ENCODE measurements at regions not wholly inside any gene's neighbourhood (a gene's known extent, or its start where the extent isn't known, plus 50 kb on each side); places are given as distances from the start of the nearest gene placed in this dataset.
"Not testable (repeated sequence)": the region's sequence is repeated elsewhere in the genome, so short reads cannot be mapped to it uniquely, and the experiment has no call there.

DNA sequence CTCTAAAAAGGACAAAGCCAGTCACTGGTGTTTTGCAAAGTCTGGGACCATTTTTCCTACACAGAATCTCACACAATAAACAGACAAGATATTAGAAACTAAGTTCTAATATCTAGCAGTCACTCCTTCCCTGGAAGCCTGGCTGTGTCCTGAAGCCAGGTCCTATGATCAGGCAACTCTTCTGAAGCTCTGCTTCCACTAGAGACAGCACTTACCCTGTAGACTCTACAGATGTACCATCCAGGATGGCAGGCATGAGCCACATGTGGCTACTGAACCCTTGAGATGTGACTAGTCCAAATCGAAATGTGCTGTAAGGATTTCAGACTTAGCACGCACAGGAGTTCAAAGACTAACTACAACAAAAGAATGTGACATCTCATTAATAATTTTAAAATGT is 110.3 kb upstream of the NBPF9 start:
- not testable (repeated sequence) for DNase-seq (ENCODE audit: extremely low read depth, insufficient read length); H3K27me3 ChIP-seq (replicated peaks; ENCODE audit: control insufficient read depth, insufficient read depth, low read length); H3K4me3 ChIP-seq (replicated peaks; ENCODE audit: low read depth, low read length); H3K36me3 ChIP-seq (ENCODE audit: control insufficient read depth, insufficient read depth, low read length)

DNA sequence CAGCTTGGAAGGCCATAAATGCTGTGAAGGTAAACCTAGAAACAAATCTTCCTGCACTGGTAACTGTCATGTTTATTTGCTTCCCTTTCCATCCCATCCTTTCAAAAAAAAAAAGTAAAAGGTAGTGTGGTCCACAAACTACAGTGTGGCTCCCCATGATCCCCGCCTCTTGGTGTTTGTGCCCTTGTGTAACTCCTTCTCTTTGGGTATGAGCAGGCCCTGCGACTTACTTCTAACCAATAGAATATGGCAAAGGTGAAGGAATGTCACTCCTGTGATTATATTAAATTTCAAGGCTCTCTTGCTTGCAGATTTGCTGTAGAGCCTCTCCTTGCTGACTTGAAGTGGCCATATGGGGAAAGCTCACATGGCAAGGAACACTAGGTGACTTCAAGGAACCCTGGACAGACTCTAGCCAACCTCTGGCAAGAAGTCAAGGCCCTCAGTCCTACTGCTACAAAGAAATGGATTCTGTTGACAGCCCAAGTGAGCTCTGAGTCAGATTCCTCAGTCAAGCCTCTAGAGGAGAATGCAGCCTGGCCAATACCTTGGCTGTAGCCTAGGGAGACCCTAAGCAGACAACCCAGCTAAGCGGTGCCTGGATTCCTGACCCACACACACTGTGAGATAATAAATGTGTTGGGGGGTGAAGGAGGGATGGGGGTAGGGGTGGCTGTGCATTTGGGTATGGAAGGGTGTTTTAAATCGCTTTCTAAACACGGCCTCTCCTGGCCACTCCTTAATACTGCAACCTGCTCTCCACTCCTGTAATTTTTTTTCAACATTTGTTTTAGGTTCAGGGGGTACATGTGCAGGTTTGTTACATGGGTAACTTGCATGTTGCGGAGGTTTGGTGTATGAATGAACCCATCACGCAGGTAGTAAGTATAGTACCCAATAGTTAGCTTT is 115.0 kb upstream of the NBPF9 start:
- not testable (repeated sequence) for H3K36me3 ChIP-seq (ENCODE audit: control insufficient read depth, insufficient read depth, low read length); H3K4me3 ChIP-seq (replicated peaks; ENCODE audit: low read depth, low read length); DNase-seq (ENCODE audit: extremely low read depth, insufficient read length); H3K27me3 ChIP-seq (replicated peaks; ENCODE audit: control insufficient read depth, insufficient read depth, low read length)

DNA sequence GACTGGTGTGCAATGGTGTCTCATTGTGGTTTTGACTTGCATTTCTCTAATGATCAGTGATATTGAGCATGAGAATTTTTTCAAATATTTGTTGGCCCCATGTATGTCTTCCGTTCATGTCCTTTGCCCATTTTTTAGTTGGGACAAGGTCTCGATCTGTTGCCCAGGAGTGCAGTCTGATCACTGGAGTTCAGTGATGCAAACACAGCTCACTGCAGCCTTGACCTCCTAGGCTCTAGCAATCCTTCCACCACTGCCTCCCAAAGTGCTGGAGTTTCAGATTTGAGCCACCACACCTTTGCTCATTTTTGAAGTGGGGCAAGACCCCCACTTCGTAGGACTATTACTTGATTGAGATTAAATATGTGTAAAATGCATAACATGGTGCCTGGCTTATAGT is 116.2 kb upstream of the NBPF9 start:
- not testable (repeated sequence) for H3K27me3 ChIP-seq (replicated peaks; ENCODE audit: control insufficient read depth, insufficient read depth, low read length); H3K4me3 ChIP-seq (replicated peaks; ENCODE audit: low read depth, low read length); H3K36me3 ChIP-seq (ENCODE audit: control insufficient read depth, insufficient read depth, low read length); DNase-seq (ENCODE audit: extremely low read depth, insufficient read length)

DNA sequence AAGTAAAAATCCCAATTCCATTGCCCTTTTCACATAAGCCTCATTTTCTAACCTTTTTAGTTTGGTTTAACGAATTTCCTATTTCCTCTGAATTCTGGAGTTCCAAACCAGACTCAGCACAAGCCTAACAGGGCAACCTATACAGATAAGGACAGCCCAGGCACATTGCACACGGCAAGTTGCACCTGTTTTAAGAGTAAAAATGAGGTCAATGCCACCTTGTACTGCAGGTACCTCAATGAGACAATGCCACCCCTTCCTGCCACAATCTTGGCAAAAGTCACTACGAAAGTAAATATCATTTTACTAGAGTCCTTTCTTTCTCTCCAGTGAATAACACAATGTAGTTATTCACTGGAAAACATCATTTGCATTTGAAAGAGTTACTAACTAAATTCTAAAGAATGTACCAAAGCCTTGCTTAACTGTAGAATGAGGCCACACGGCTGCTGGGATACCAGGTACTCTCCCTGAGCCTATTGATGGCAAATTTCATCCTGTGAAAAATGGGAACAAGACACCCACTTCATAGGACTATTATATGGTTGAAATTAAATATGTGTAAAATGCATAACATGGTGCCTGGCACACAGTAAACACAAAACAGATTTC is 117.2 kb upstream of the NBPF9 start:
- not testable (repeated sequence) for DNase-seq (ENCODE audit: extremely low read depth, insufficient read length); H3K36me3 ChIP-seq (ENCODE audit: control insufficient read depth, insufficient read depth, low read length); H3K27me3 ChIP-seq (replicated peaks; ENCODE audit: control insufficient read depth, insufficient read depth, low read length); H3K4me3 ChIP-seq (replicated peaks; ENCODE audit: low read depth, low read length)

DNA sequence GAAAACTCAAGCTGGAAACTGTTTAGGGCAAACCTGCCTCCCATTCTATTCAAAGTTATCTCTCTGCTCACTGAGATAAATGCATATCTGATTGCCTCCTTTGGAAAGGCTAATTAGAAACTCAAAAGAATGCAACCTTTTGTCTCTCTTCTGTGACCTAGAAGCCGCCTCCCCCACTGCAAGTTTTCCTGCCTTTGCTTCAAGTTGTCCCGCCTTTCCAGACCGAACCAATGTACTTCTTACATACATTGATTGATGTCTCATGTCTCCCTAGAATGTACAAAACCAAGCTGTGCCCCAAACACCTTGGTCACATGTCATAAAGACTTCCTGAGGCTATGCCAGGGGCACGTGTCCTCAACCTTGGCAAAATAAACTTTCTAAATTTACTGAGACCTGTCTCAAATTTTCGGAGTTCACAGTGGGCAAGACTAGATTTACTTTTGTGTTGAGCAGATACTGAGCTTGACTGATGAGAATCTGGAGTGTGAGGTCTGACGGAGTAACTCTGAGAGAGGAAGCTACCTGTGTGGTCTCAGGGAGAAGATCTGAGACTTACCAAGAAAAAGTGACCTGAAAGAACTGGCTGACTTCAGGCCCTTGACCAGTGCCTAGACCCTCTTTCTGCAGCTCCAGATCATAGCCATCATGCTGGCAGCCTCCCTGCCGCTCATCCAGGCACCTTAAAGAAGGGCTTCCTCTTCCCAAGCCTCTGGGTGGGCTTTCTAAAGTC is 124.7 kb upstream of the NBPF9 start:
- DNase-seq (ENCODE audit: extremely low read depth, insufficient read length) = not testable (repeated sequence)

DNA sequence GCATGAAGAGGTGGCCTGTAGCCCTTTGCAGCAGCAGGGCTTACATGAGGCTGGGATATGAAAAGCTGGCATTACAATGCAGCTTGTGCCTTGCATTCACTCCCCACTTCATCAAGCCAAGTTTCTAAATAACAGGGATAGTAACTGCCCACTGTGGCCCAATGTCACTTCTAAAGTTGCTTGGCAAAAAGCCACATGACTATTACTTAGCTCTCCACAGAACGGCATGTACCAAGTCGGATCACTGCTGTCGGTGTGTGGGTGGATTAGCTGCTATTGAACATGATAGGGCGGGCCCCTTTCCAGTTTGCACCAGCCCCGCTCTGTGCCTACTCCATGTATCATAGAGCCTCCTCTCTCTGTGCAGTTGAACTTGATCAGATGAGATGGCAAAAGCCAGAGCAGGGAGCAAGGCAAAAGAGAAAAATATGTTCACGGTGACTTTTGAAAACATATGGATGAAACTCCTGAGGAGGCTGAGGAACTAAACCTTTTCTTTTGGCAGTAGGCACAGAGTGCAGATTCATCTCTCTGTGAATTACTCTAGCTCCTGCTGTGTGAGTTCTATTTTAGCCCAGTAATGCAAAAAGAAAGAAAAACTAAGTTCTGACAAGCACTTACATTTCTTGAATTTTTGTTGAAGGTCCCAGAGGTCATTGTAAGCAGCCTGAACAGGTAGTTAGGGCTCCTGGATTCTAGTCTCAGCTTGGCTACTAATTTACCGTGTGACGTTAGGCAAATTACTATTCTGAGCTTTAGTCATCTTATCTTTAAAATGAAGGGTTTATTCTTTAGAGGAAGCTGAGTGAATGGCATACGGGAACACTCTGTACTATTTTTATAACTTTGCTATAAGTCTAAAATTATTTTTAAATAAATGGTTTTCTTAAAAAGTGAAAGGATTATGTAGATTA is 125.6 kb upstream of the NBPF9 start:
- H3K36me3 ChIP-seq (ENCODE audit: control insufficient read depth, insufficient read depth, low read length); H3K27me3 ChIP-seq (replicated peaks; ENCODE audit: control insufficient read depth, insufficient read depth, low read length); H3K4me3 ChIP-seq (replicated peaks; ENCODE audit: low read depth, low read length); DNase-seq (ENCODE audit: extremely low read depth, insufficient read length): not testable (repeated sequence)

More for the DNA sequence above, 124.7 kb upstream of the NBPF9 start:
- not testable (repeated sequence) for H3K36me3 ChIP-seq (ENCODE audit: control insufficient read depth, insufficient read depth, low read length); H3K4me3 ChIP-seq (replicated peaks; ENCODE audit: low read depth, low read length); H3K27me3 ChIP-seq (replicated peaks; ENCODE audit: control insufficient read depth, insufficient read depth, low read length)

DNA sequence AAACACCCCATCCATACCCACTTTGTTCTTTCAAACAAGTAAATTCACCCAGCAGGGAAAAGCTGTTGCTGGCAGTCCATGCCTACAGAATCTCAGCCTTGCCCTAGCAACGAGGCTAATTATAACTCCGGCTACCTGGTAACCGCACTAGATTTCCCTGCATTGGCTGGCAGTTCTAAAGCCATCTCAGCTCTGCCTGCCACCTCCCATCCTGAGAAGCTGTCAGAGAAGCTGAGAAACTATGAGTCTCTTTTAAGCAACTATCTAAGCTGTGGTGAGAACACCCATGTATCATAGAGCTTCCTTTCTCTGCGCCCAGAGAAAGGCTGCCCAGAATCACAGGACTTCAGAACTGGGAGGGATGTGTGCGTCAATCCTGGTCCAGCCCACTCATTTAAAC is 126.5 kb upstream of the NBPF9 start:
- not testable (repeated sequence) for H3K27me3 ChIP-seq (replicated peaks; ENCODE audit: control insufficient read depth, insufficient read depth, low read length); DNase-seq (ENCODE audit: extremely low read depth, insufficient read length); H3K4me3 ChIP-seq (replicated peaks; ENCODE audit: low read depth, low read length); H3K36me3 ChIP-seq (ENCODE audit: control insufficient read depth, insufficient read depth, low read length)

DNA sequence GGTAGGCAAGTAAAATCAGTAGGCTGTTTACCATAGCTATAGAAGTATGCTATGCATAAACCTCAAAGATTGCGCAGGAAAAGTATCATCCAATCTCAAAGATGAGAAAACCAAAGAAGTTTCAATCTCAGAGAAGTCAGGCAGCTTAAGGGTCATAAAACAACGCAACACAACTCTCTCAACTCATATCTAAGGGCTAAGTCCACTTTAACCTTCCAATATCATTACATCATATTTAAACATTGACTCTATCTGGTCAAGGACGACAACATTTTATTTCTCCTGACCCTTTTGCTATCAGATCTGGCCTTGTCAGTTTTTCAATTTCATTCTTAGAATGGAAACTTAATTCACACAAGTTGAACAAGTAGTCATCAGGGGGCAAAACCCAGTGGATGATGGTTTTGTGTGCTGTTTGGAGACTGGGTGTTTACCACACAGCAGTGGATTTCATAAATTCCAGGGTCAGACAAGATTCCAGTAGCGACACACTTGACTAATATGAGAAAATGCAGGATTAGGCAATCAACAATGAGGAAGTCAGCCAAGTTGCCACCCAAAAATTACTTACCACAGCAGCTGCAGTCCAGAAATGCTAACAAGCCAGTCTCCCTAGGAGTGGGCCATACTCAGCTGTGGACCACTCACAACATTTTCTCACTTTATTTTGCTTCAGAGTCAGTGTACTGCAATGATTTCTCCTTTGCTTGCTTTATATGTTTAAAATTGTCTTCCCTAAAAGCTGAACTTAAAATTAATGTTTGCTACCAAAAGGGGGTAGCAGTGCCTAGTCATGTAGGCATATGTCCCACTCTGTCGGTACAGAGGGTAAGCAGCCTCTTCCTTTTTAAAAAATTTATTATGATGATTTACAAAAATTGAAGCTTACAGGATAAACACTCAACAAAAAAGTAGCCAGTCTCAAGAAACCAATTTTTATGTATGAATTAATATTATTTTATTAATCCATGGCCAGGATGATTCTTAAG is 131.9 kb upstream of the NBPF9 start:
- H3K36me3 ChIP-seq (ENCODE audit: control insufficient read depth, insufficient read depth, low read length); H3K27me3 ChIP-seq (replicated peaks; ENCODE audit: control insufficient read depth, insufficient read depth, low read length); H3K4me3 ChIP-seq (replicated peaks; ENCODE audit: low read depth, low read length); DNase-seq (ENCODE audit: extremely low read depth, insufficient read length): not testable (repeated sequence)

DNA sequence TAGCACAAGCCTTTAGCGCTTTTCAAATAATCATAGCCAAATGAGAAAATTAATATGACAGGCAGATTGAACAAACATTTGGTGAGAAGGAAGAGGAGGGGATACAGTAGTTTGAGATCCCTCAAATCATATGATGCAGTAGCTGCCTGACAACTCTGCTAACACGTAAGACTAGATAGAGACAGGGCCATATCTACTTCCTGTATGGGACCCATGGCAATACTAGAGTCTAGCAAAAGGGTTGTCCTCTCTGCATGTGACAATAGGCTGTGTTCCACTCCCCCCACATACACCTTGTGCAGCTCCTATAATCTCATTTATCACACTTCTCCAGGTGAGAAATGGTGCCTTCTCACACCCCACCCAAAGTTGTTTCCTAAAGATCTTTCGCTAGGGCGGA is 134.2 kb upstream of the NBPF9 start:
- not testable (repeated sequence) for DNase-seq (ENCODE audit: extremely low read depth, insufficient read length); H3K36me3 ChIP-seq (ENCODE audit: control insufficient read depth, insufficient read depth, low read length); H3K27me3 ChIP-seq (replicated peaks; ENCODE audit: control insufficient read depth, insufficient read depth, low read length); H3K4me3 ChIP-seq (replicated peaks; ENCODE audit: low read depth, low read length)

DNA sequence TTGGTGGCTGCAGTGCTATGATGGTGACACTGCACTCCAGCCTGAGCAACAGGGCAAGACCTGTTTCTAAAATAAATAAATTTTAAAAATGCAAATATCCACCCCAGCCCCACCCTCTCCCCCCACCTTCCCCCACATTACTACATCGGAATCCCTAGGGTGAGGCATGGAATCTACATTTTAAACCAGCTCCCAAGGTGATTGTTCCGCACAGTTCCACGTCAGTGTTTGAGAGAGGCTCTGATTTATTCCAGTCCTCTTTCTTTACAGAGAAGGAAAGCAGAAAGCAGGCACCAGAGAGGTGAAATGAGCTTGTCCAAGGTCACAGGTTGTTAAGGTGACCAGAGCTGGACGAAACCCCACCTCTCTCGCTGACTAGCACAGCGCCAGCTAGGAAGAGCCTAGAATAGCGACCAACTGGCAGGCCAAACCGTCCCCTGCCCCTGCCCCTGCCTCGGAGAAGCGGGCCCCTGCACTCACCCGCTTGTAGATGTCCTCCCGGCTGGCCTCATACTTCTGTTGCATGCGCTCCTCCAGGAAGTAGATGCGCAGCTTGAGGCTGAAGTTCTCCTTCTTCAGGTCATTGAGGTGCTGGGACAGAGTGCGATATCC is 136.7 kb upstream of the NBPF9 start:
- not testable (repeated sequence) for H3K4me3 ChIP-seq (replicated peaks; ENCODE audit: low read depth, low read length); H3K27me3 ChIP-seq (replicated peaks; ENCODE audit: control insufficient read depth, insufficient read depth, low read length); DNase-seq (ENCODE audit: extremely low read depth, insufficient read length); H3K36me3 ChIP-seq (ENCODE audit: control insufficient read depth, insufficient read depth, low read length)

DNA sequence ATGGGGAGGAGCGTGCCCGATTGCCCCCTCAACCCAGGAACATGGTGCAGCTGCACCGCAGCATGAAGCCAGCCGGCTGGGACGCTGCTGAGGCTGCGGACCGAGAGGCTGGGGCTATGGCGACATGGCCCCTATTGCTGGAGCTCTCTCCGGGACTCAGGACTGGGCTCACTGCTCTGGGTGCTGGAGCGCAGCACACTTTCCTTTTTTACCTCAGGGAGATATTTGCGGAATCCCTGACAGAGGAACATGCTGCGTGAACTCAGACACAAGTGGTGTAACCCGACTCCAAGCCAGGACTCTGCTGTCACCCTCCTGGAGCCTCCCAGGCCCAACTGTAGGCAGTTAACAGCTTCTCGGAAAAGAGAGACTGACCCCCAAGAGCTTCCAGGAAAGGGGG is 137.2 kb upstream of the NBPF9 start:
- H3K36me3 ChIP-seq (ENCODE audit: control insufficient read depth, insufficient read depth, low read length); H3K4me3 ChIP-seq (replicated peaks; ENCODE audit: low read depth, low read length); H3K27me3 ChIP-seq (replicated peaks; ENCODE audit: control insufficient read depth, insufficient read depth, low read length); DNase-seq (ENCODE audit: extremely low read depth, insufficient read length): not testable (repeated sequence)

DNA sequence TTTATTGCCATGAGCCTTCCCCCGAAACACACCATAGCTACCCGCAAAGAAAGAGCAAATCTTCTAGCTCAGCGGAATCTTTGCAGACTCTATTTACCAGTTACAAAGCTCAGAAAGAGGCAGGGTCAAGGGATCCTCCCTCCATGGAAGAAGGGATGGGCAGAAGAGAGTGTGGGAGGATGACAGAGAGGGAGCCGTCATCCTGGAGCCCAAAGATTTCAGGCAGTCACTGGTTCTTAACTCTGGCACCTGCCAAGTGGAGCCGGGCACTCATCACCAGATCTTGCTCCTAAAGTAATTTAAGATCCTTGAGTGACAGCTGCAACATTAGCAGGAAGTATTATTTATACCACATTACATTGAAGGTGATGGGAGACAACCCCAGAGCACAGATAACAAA is 137.9 kb upstream of the NBPF9 start:
- DNase-seq (ENCODE audit: extremely low read depth, insufficient read length); H3K27me3 ChIP-seq (replicated peaks; ENCODE audit: control insufficient read depth, insufficient read depth, low read length); H3K4me3 ChIP-seq (replicated peaks; ENCODE audit: low read depth, low read length); H3K36me3 ChIP-seq (ENCODE audit: control insufficient read depth, insufficient read depth, low read length): not testable (repeated sequence)

All from GM06990 (cell line).